NCI-H82 (cell line): ENCODE measurements at regions not wholly inside any gene's neighbourhood (a gene's known extent, or its start where the extent isn't known, plus 50 kb on each side); places are given as distances from the start of the nearest gene placed in this dataset.

Experiments
- DNase-seq: peaks from one replicate; lab custom pipeline; 2025; lab: John Stamatoyannopoulos, UW

- DNase-seq, result no peak
Measured at GRCh38 chr5:167894631-167895472, 396.6 kb upstream of the WWC1 start.

DNA sequence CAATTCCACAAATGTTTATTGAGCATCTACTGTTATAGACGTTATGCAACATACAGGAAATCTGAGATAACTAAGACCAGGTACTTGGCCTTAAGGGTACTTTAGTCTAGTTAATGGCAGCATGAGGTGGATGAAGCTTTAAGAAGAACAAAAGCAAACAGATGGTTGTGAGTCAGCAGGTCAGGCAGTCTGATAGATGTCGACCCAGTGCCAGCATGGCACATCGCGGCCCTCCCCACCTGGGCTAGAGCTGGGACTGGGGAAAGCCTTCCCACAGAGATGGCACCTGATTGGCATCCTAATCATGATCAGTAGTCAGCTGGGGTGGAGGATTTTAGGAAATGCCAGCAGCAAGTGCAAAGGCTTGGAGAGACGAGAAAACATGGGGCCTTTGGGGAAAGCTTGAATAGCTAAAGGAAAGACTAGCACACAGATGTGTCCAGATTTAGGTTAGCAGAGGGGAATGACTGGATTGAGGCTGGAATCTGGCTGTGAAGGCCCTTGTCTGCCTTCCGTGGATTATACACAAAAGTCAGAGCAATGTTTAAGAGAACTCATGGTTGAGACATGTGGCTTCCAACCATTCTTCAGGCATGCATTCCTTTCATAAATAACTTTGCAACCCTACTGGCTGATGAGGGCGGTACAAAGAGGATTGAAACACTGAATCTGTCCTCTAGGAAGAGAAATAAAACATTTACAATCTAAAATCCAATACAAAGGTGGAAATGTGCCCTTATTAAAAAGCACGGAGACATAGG lies 395.4 kb upstream of the WWC1 start:
- DNase-seq, result peak; percentile 71

DNA sequence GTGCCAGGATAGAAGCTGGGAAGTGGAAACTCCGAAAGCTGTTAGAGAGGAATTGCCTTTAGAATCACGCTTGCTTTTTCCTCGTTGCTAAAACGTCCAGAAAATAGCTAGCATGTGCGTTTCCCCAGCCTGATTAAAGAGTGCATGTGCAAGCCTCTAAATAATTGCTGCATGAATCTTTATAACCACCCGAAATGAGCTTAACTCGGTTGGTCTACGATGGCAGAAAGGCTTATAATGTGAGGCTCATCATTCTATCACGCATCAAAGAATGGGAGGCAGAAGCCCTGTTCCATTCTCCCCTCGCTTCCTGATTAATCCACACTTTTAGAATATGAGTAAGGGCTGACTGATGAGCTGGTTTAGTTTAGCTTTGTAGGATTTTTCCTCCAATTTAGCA lies 394.6 kb upstream of the WWC1 start:
- peak; percentile 13 for DNase-seq

GRCh38 chr5:167897371-167897770 lies 394.1 kb upstream of the WWC1 start:
- no peak for DNase-seq

DNA sequence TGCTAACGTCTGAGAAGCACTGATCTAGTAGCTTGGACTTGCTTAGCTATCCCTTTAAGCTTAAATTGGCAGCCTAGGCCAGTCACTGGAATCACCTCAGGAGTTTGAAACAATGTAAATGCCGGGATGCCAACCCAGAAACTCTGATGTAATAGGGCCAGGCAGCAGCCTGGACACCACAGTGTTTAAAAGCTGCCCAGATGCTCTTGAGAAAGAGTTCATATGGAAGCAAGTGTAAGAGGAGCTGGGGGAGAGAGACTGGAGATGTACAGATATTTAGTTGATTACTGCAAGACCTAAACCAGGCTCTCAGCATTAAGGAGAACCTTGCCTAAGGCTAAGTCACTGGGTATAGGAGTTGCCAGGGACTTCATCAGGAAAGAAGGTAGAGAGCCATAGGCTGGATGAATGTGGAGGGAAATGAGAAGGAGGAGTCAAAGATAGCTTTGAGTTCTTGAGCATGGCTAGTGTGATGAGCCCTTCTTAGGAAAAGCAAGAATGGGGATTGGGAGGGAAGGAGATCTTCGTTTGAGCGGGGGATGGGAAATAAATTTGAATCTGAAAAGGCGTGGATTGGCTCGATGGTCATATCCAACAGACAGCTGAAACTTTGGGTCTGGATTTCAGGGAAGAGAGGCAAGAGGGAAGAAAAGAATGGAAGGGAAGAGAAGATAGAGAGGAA lies 392.9 kb upstream of the WWC1 start:
- DNase-seq, result no peak

GRCh38 chr5:167899490-167900070 lies 391.9 kb upstream of the WWC1 start:
- DNase-seq, result no peak

- DNase-seq, result no peak
Measured at GRCh38 chr5:167900340-167900935, 391.0 kb upstream of the WWC1 start.

- DNase-seq, result peak; percentile 71
Measured at GRCh38 chr5:167902298-167902697, 389.1 kb upstream of the WWC1 start.

DNA sequence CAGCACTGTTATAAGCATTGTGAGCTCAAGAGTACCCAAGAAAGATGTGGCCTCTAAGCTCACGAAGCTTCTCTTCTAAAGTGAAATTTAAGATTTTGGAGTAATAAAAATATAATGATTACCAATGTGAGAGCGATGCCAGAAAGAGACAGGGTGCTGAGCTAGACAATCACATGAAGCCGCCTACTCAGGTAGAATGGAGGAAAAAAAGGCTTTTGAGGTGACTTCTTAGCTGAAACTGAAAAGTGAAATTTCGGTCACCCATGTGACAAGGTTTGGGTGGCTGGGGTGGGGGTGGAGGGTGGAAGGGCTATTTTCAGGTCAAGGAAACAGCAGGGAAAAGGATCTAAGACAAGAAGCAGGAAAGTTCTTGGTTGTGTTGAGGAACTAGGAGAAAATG lies 388.2 kb upstream of the WWC1 start:
- DNase-seq, result no peak

- no peak for DNase-seq
Measured at GRCh38 chr5:167903659-167904058, 387.8 kb upstream of the WWC1 start.

GRCh38 chr5:167905919-167906853 lies 385.3 kb upstream of the WWC1 start:
- DNase-seq, result no peak

- peak; percentile 11 for DNase-seq
Measured at GRCh38 chr5:167908606-167909005, 382.8 kb upstream of the WWC1 start.

DNA sequence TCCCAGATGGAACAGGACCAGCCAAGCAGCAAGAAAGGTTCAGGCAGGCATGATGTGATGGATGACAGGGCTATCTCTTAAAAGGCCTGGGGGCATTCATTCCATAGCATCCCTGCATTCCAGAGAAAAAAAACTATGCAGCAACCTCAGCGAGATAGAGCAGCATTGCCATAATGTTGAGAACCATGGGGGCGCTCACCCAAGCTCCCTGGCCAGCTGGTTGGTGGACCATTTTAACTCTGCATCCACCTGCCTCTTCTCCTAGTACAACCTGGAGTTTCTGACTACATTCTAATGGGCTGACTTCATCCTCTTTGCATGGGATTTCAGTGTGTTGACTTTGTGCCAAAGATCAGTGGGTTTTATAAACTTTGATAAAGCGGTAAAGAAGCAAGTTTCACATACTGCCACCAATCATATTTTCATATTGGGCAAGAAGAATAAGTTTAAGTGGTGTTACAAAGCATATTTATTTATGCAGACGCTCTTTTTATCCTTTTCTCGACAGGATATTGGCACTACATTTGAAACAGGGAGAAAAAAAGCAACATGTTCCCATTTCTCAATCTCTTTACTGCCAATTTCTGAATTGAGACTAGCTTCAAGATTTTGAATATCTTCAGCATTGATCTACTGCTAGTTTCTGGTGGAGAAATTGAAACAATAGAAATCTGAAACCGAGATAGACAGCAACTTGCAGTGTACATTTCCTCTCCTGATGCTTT lies 378.3 kb upstream of the WWC1 start:
- no peak for DNase-seq

GRCh38 chr5:167915237-167915636 lies 376.2 kb upstream of the WWC1 start:
- DNase-seq, result peak; percentile 7

DNA sequence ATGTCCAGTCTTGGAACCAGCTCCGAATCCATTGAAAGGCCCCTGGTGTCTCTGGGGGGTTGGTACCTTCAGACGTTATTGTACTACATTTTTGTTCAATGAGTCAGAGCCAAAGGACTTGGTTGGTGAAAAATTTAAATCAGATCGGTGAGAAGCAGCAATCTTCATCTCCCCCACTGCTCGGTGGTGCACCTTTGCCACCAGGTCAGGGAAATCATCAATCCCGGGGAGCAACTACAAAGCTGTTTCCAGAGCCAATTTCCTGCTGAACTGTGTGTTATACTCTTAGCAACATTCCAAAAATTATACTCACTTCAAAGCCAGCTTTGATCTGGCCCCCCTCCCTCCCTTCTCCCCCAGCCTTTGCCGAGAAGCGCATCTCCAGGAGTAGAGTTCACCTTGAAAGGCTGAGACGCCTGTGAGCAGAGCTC lies 375.2 kb upstream of the WWC1 start:
- DNase-seq, result no peak

- no peak for DNase-seq
Measured at GRCh38 chr5:167916706-167917105, 374.7 kb upstream of the WWC1 start.

- DNase-seq, result peak; percentile 9
Measured at GRCh38 chr5:167918184-167918812, 373.1 kb upstream of the WWC1 start.

- no peak for DNase-seq
Measured at GRCh38 chr5:167918813-167919483, 372.5 kb upstream of the WWC1 start.

DNA sequence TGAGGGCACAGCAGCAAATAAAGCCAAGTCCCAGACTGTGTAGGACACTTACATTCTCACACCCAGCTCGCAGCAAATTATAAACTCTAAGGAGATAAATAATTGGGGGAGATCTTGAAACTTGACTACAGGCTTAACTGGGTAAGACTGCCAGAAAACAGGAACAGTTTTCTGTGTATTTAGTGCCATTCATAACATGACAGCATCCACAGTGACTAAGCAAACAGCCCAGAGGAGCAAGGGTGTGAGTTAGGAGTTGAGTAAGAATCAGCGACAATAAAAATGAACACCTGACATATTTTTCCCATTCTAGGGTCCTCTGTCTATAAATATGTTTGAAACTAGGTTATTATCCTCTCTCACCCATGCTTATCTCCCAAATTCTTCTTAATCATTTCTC lies 370.9 kb upstream of the WWC1 start:
- no peak for DNase-seq
